HG02938 (cell line): ENCODE measurements at regions not wholly inside any gene's neighbourhood (a gene's known extent, or its start where the extent isn't known, plus 50 kb on each side); places are given as distances from the start of the nearest gene placed in this dataset.
"Not testable (repeated sequence)": the region's sequence is repeated elsewhere in the genome, so short reads cannot be mapped to it uniquely, and the experiment has no call there.

ENCODE experiments used
- ATAC-seq: cut with Tn5 transposase; IDR thresholded peaks from one replicate; pipeline ENCODE4 v1.9.1; 2021; ENCODE audit warnings: mild to moderate bottlenecking, moderate library complexity; ENCODE audit not compliant: unreplicated experiment

GRCh38 chr1:34366875-34367624, 190.3 kb downstream of the C1orf94 start:
- no peak for ATAC-seq

- no peak for ATAC-seq
Observed at GRCh38 chr1:34367954-34368353, 191.2 kb downstream of the C1orf94 start.

GRCh38 chr1:34369701-34370455, 193.2 kb downstream of the C1orf94 start:
- ATAC-seq = no peak

- ATAC-seq = no peak
Observed at GRCh38 chr1:34370748-34371147, 194.0 kb downstream of the C1orf94 start.

GRCh38 chr1:34371179-34371578, 194.5 kb downstream of the C1orf94 start:
- ATAC-seq = not testable (repeated sequence)

GRCh38 chr1:34371829-34372532, 195.3 kb downstream of the C1orf94 start:
- ATAC-seq = no peak

GRCh38 chr1:34372891-34373290, 196.2 kb downstream of the C1orf94 start:
- no peak for ATAC-seq

- ATAC-seq = no peak
Observed at GRCh38 chr1:34373912-34374311, 197.2 kb downstream of the C1orf94 start.

- ATAC-seq = no peak
Observed at GRCh38 chr1:34376531-34376930, 199.8 kb downstream of the C1orf94 start.

GRCh38 chr1:34378968-34379856, 202.5 kb downstream of the C1orf94 start:
- no peak for ATAC-seq

- ATAC-seq = no peak
Observed at GRCh38 chr1:34379911-34380310, 203.2 kb downstream of the C1orf94 start.

GRCh38 chr1:34380526-34381124, 203.9 kb downstream of the C1orf94 start:
- no peak for ATAC-seq

- ATAC-seq = no peak
Observed at GRCh38 chr1:34389974-34390373, 213.3 kb downstream of the C1orf94 start.

- ATAC-seq = no peak
Observed at GRCh38 chr1:34396042-34396441, 219.3 kb downstream of the C1orf94 start.

GRCh38 chr1:34398241-34398915, 221.7 kb downstream of the C1orf94 start:
- no peak for ATAC-seq

- ATAC-seq = no peak
Observed at GRCh38 chr1:34398916-34399275, 222.2 kb downstream of the C1orf94 start.

GRCh38 chr1:34400675-34401074, 224.0 kb downstream of the C1orf94 start:
- ATAC-seq = no peak

GRCh38 chr1:34403156-34403555, 226.4 kb downstream of the C1orf94 start:
- no peak for ATAC-seq

- no peak for ATAC-seq
Observed at GRCh38 chr1:34404804-34405203, 228.1 kb downstream of the C1orf94 start.
